Stimulated activated CD4-positive, alpha-beta T cell treated with anti-CD3 and anti-CD28 coated beads, TNF-alpha, amount 100 ng/mL, for 1 hour (primary cell): ENCODE measurements at regions not wholly inside any gene's neighbourhood (a gene's known extent, or its start where the extent isn't known, plus 50 kb on each side); places are given as distances from the start of the nearest gene placed in this dataset.

ENCODE experiments used
- DNase-seq, 3 donors: peaks; one replicate each; pipeline ENCODE4 v3.0.0-alpha.2; 2020; ENCODE audit warnings: low read depth in 3 of 3, low spot score in 1 of 3

DNA sequence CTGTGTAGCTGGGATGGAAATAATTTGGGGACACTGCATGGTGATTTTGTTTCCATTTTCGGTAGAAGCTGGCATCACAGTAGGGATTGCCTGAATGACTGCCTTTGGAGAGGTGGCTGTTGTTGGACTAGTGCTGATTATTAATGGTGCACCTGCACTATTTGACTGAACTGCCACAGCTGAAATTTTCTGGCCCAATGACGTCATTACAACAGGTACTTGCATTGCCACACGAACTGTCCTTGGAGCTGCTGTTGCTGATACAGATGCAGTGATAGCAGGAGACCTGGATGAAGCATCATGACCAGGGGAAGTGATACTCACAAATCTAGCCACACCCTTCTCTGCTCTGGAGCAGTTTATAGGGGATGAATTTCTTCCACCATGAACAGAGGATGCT is 95.6 kb upstream of the FOXC1 start:
- DNase-seq: no peak

DNA sequence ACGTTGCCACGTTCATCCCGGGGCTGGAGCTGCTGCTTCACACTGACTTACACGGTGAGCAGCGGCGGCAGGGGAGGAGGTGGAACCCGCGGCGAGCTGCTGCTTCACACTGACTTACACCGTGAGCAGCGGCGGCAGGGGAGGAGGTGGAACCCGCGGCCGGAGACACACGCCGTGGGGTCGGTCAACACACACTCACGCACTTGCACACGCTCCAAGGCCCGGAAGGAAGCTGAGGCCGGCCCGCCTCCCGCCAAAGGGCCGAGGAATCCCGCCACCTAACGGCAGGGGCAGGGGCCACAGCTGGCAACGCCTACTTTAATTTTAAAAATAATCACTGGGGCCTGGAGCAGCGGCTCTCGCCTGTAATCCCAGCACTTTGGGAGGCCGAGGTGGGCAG is 94.4 kb upstream of the FOXC1 start:
- no peak for DNase-seq

GRCh38 chr6:1515781-1516180 is 93.9 kb upstream of the FOXC1 start:
- no peak for DNase-seq

DNA sequence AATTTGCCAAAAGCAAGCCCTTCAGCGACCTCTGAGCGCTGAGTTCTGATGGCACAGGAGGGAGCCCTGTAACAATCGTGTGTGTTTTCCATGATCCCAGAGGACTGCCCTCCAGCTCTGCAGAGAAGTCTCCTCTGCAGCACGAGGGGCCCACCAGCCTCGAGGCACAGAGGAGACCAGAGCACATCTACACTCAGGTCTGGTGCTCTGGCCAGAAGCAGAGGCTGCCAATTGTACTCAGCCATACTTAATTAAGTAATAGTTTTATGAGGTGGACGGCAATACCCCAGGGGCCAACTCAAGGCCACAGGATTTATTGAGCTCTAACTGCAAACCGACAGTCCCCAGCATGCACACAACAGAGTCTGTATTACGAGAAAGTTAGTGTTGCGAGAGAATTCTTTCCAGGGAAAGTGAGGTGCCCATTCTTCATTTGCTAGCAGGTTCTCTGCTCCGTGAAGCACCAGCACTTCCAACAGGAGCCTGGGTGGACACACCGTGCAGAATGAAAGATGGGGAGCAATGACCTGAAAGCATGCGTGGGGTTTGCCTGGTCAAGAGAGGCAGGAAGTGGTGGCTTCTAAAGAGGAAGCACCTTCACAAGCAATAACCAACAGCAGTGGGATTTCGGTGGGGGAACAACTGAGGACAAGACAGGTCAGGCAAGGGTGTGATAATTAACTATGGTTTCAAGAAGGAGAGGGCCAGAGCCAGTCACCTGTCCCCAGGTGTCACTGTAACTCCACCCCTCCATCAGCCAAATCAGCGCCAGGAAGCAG is 92.8 kb upstream of the FOXC1 start:
- DNase-seq: no peak

DNA sequence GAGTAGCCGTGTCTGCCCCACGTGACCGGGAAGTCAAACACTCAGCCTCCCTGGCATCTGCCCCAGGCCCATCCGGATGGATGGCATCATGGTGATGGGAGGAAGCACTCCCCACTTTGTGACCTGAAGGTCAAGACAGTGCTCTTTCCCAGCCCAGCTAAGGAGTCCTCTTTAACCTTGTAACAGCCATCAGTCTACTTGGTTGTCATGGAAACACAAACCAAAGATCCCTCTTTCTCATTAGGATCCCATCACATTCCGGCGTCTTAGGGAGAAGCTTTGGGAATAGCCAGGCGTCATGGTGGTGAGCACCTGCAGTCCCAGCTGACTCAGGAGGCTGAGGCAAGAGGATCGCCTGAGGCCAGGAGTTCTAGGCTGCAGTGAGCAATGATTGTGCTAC is 90.9 kb upstream of the FOXC1 start:
- no peak for DNase-seq

DNA sequence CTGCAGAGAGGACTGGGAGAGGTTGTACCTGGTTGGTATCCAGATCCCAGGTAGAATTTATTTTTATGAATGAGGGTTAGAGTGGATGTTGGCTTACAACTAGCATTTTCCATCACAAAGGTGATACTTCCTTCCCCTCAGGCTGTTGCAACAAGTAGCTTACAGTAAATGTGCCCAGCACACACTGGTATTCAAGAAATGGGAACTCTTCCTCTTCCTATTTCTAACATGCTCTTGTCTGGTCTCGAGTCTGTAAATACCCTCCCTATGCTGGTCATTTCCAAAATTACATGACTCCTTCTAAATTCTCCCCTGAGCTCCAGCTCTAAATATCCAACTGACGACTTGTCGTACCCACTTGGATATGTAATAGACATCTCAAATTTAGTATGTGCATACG is 90.1 kb upstream of the FOXC1 start:
- no peak for DNase-seq

DNA sequence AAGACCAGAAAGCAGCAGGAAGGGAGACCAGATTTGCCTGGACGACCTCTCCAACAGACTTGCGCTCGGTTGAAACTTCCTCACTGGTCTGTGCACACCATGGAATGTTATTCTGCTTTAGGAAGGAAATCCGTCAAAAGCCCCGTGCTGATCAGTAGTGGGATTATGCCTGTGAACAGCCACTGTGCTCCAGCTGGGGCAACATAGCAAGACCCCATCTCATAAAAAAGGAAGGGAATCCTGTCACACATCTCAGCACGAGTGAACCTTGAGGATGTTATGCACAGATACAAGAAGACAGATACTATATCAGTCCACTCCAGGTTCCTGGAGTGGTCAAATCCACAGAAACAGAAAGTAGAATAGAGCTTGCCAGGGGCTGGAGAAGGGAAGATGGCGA is 86.9 kb upstream of the FOXC1 start:
- no peak for DNase-seq

- DNase-seq: peak; percentile 16 to 72 (median 42)
These were observed 85.7 kb upstream of the FOXC1 start for GRCh38 chr6:1524040-1524480.

- no peak for DNase-seq
These were observed 84.2 kb upstream of the FOXC1 start for GRCh38 chr6:1525364-1526038.

- no peak for DNase-seq
These were observed 83.2 kb upstream of the FOXC1 start for GRCh38 chr6:1526398-1527072.

DNA sequence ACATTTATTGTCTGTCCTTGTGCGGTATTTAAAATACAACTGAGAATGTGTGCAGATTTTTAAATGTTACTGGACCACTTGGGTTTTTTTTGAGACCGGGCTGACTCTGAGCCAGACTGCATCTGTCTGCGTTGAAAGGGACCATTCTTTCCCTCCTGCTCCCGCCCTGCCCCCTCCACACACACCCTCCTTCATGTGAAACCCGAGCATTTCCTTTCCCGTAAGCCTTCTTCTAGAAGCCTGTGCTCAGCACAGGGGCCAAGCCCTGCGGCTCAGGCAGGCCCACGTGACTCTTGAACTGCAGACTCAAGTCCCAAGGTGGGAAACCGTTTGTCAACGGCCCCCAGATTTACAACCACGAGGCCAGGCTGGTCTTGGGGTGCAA is 82.7 kb upstream of the FOXC1 start:
- DNase-seq: no peak

GRCh38 chr6:1535295-1535694 is 74.4 kb upstream of the FOXC1 start:
- peak in 1 of 3 donors; percentile 4 for DNase-seq

- DNase-seq: no peak
These were observed 72.9 kb upstream of the FOXC1 start for GRCh38 chr6:1536526-1537429.

- DNase-seq: no peak
These were observed 71.3 kb upstream of the FOXC1 start for GRCh38 chr6:1538369-1538768.

DNA sequence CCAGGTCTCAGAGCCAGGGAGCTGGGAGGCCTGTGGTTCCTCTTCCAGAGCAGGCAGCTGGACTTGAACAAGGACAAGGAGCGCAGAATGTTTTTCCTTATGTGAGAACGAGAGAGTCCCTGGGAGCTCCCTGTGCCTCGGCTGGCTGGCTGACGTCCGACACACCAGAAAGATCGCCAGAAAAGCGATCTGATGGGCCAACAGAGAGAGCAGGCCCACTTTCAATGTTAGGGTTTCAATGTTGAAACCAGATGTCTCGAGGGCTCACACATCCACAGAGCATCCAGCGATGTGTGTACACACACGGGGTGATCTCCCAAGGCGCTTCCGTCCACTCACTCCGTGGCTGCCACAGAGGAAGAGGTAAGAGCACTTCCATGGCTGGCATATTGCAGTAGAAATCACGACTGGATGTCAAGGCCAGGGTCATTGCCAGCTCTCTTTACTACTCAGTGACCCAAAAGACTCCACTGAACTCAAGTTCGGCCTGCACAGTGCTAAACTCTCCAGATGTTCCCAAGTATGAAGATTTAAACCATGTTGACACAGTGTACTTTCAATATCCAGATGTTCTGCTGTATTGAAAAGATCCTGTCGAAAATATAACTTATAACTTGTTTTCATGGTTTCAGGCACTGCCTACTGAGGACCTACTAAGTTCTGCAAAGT is 70.8 kb upstream of the FOXC1 start:
- no peak for DNase-seq

DNA sequence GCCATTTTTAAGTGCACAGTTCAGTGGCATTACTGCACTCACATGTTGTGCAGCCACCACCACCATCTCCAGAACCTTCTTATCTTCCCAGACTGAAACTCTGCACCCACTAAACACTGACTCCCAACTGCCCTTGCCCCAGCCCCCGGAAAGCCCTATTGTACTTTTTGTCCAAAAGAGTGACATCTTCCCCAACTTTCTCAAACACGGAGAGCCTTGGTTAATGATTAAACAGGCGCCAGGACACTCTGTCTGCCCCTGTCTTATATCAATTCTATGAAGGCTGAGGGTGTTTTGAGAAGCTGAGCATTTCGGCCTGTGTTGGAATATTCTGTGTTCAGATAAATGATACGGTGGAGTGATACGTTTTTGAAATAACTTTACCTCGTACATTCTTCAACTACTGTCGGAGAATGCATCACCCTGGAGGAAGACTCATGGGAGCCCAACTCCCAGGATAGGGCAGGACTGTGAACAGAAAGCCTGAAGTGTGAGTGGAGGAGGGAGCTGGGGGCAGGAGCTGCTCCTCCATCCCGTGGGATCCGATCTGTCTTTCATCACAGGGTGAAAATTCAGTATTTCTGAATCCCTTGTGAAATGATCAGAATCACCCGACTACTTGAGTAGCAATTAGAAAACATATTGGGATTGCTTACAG is 68.7 kb upstream of the FOXC1 start:
- DNase-seq: no peak

- DNase-seq: no peak
These were observed 67.4 kb upstream of the FOXC1 start for GRCh38 chr6:1542335-1542734.

GRCh38 chr6:1542764-1543163 is 67.0 kb upstream of the FOXC1 start:
- no peak for DNase-seq

- DNase-seq: no peak
These were observed 65.7 kb upstream of the FOXC1 start for GRCh38 chr6:1544000-1544399.

DNA sequence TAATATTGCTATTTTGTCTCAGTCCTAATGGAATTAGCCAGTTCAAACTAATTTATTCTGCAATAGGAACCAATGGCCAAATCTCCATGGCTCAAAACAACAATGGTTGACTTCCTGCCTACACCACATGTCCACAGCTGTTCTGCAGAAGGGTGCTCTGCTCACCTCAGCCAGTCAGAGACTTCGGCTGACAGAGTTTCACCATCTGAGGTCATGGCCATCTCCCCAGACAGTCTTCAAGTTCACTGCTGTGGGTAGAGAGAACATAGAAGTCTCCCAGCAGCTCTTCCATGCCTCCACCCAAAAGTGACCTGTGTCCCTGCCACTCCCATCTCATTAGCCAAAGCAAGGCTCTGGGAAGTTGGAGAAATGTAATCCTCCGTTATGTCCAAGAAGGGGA is 65.1 kb upstream of the FOXC1 start:
- DNase-seq: no peak
